Upper lobe of right lung (tissue), 1 donor: ENCODE measurements at regions not wholly inside any gene's neighbourhood (a gene's known extent, or its start where the extent isn't known, plus 50 kb on each side); places are given as distances from the start of the nearest gene placed in this dataset.

ENCODE experiments used
- ATAC-seq: fragments of 200-7000 bp; cut with Tn5 transposase; one replicate; pipeline ENCODE4 v1.9.1; 2020; ENCODE audit warnings: mild to moderate bottlenecking, moderate library complexity
- DNase-seq: peaks from one replicate; pipeline ENCODE4 v3.0.0-alpha.2; 2020
- H3K27ac ChIP-seq: fragments of 200-600 bp; one replicate; pipeline ENCODE4 v1.8.0; 2022
- H3K27me3 ChIP-seq: fragments of 200-600 bp; one replicate; pipeline ENCODE4 v1.8.0; 2022; ENCODE audit warnings: mild to moderate bottlenecking
- H3K36me3 ChIP-seq: fragments of 200-600 bp; one replicate; pipeline ENCODE4 v1.8.0; 2022
- H3K4me1 ChIP-seq: fragments of 200-600 bp; one replicate; pipeline ENCODE4 v1.8.0; 2022
- H3K4me3 ChIP-seq: fragments of 200-600 bp; one replicate; pipeline ENCODE4 v1.8.0; 2022; ENCODE audit warnings: mild to moderate bottlenecking
- H3K9me3 ChIP-seq: fragments of 200-600 bp; one replicate; pipeline ENCODE4 v1.8.0; 2022
- CTCF ChIP-seq: fragments of 200-600 bp; IDR thresholded peaks from one replicate; pipeline ENCODE4 v1.8.0; 2022; ENCODE audit warnings: antibody characterized with exemption
- intact Hi-C: fragments of 100-400 bp; cut with DNase I; formaldehyde crosslinking; loops from one replicate; pipeline ENCODE4 v1.11.0; 2022
- donor health status: DM: no; HTN: yes; CAD: no; lungs with severe emphysema.

- H3K27ac ChIP-seq = no peak overlapping the region
- DNase-seq (no peak), ATAC-seq (no peak)
- no peaks in the 10 kb centered on the region for H3K4me1 ChIP-seq
- intact Hi-C loops = no loop called here
- no peak for TF ChIP-seq CTCF
- no peaks in the 10 kb centered on the region for H3K27me3 ChIP-seq
- no peaks in the 10 kb centered on the region for H3K9me3 ChIP-seq
- H3K4me3 ChIP-seq = no peak overlapping the region
- no peaks in the 10 kb centered on the region for H3K36me3 ChIP-seq
These were observed 508.6 kb upstream of the EPHA5 start for GRCh38 chr4:66178906-66179305.

- Histone ChIP-seq H3K9me3 (no peaks in the 10 kb centered on the region), H3K4me1 (no peaks in the 10 kb centered on the region), H3K27ac (no peak overlapping the region), H3K27me3 (no peaks in the 10 kb centered on the region), H3K4me3 (no peak overlapping the region), H3K36me3 (no peaks in the 10 kb centered on the region)
- ATAC-seq (no peak), DNase-seq (no peak)
- intact Hi-C loops = no loop called here
- TF ChIP-seq CTCF = no peak
These were observed 499.1 kb upstream of the EPHA5 start for GRCh38 chr4:66169341-66169740.

GRCh38 chr4:66164869-66165268 is 494.6 kb upstream of the EPHA5 start:
- DNase-seq = no peak
- intact Hi-C loops = no loop called here
- no peaks in the 10 kb centered on the region for H3K9me3 ChIP-seq
- H3K4me3 ChIP-seq = no peak overlapping the region
- no peak for ATAC-seq
- no peaks in the 10 kb centered on the region for H3K36me3 ChIP-seq
- no peak overlapping the region for H3K27ac ChIP-seq
- no peak for TF ChIP-seq CTCF
- no peaks in the 10 kb centered on the region for H3K27me3 ChIP-seq
- H3K4me1 ChIP-seq = no peaks in the 10 kb centered on the region

- Histone ChIP-seq H3K36me3 (no peaks in the 10 kb centered on the region), H3K27ac (no peak overlapping the region), H3K27me3 (no peaks in the 10 kb centered on the region), H3K4me1 (no peaks in the 10 kb centered on the region), H3K9me3 (no peaks in the 10 kb centered on the region), H3K4me3 (no peak overlapping the region)
- no peak for ATAC-seq
- no peak for TF ChIP-seq CTCF
- no peak for DNase-seq
- intact Hi-C loops = no loop called here
These were observed 490.3 kb upstream of the EPHA5 start for GRCh38 chr4:66160606-66161005.

GRCh38 chr4:66157594-66157993 is 487.3 kb upstream of the EPHA5 start:
- no peaks in the 10 kb centered on the region for H3K27me3 ChIP-seq
- ATAC-seq (no peak), DNase-seq (no peak)
- intact Hi-C loops = no loop called here
- H3K36me3 ChIP-seq = no peaks in the 10 kb centered on the region
- H3K4me3 ChIP-seq = no peak overlapping the region
- no peak for TF ChIP-seq CTCF
- no peak overlapping the region for H3K27ac ChIP-seq
- no peaks in the 10 kb centered on the region for H3K4me1 ChIP-seq
- H3K9me3 ChIP-seq = no peaks in the 10 kb centered on the region

- DNase-seq (no peak), ATAC-seq (no peak)
- H3K9me3 ChIP-seq = no peaks in the 10 kb centered on the region
- no peaks in the 10 kb centered on the region for H3K4me1 ChIP-seq
- no peaks in the 10 kb centered on the region for H3K27me3 ChIP-seq
- no peak overlapping the region for H3K4me3 ChIP-seq
- intact Hi-C loops = no loop called here
- H3K27ac ChIP-seq = no peak overlapping the region
- no peak for TF ChIP-seq CTCF
- H3K36me3 ChIP-seq = no peaks in the 10 kb centered on the region
These were observed 459.8 kb upstream of the EPHA5 start for GRCh38 chr4:66130042-66130441.
